Fibroblast of mammary gland (primary cell): ENCODE measurements at regions not wholly inside any gene's neighbourhood (a gene's known extent, or its start where the extent isn't known, plus 50 kb on each side); places are given as distances from the start of the nearest gene placed in this dataset.
"Not testable (repeated sequence)": the region's sequence is repeated elsewhere in the genome, so short reads cannot be mapped to it uniquely, and the experiment has no call there.

ENCODE experiments used
- DNase-seq: peaks from one replicate; pipeline ENCODE4 v3.0.0-alpha.2; 2010; ENCODE audit warnings: low read depth
- H3K4me3 ChIP-seq: 2 replicates; pipeline ENCODE4 v1.5.1; 2011; ENCODE audit warnings: low read depth, mild to moderate bottlenecking, low read length, moderate library complexity; ENCODE audit not compliant: control insufficient read depth
- CTCF ChIP-seq: conservative IDR thresholded peaks from 2 replicates; pipeline ENCODE4 v1.5.1; 2011; ENCODE audit warnings: low read depth, low read length, inconsistent platforms; ENCODE audit not compliant: control insufficient read depth, insufficient read depth

DNA sequence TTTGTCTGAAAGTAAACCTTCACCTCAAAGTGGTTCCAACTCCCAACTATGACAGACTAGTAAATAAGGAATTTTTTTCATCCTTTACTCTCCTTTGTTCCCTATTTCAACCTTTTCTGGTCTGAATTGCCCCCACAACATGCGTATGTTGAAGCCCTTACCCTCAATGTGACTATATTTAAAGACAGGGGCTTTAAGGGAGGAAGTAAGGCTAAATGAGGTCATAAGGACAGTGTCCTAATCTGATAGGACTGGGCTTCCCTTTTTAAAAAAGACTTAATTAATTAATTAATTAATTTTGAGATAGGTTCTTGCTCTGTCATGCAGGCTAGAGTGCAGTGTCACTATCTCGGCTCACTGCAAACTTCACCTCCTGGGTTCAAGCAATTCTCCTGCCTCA is 86.3 kb downstream of the VCPKMT start:
- DNase-seq = no peak
- H3K4me3 ChIP-seq = no peak overlapping the region
- TF ChIP-seq CTCF = no peak

- not testable (repeated sequence) for H3K4me3 ChIP-seq, DNase-seq
These were observed 85.5 kb downstream of the VCPKMT start for GRCh38 chr14:50030911-50031310.

DNA sequence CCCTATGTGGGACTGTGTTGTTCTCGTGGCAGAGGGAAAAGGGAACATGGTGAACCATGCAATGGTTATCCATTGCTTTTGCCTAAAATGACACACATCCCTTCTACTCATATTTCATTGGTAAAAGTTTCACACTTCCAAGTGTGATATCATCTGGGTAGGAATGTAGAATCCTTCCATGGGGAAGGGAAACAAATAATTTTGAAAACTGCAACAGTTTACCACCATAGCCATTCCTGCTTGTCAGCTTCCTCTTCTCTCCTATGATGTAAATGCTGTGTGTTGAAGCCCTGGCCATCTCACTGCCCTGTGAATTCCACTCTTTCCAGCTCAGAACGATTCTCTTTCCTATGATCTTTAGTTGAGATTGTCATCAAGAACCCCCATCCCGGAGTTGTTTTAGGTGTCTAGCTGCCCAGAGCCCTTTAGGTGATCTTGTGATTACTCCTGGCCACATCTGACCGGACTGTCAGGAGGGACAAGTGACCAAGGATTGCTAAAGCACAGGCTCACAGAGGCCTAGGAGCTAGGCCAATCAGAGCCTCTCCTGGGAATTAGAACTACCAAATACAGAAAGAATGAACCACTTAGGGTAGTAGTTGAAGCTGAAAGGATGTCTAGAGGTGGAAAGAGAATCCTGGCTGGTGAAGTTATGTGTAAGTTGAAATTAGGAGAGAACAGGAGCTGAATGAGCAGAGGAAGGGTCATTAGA is 84.6 kb downstream of the VCPKMT start:
- TF ChIP-seq CTCF = no peak
- H3K4me3 ChIP-seq = no peak overlapping the region
- peak; percentile 52 for DNase-seq

GRCh38 chr14:50032462-50033167 is 83.8 kb downstream of the VCPKMT start:
- H3K4me3 ChIP-seq, DNase-seq: not testable (repeated sequence)

- no peak for TF ChIP-seq CTCF
- DNase-seq = no peak
- no peak overlapping the region for H3K4me3 ChIP-seq
These were observed 81.2 kb downstream of the VCPKMT start for GRCh38 chr14:50035214-50035613.

DNA sequence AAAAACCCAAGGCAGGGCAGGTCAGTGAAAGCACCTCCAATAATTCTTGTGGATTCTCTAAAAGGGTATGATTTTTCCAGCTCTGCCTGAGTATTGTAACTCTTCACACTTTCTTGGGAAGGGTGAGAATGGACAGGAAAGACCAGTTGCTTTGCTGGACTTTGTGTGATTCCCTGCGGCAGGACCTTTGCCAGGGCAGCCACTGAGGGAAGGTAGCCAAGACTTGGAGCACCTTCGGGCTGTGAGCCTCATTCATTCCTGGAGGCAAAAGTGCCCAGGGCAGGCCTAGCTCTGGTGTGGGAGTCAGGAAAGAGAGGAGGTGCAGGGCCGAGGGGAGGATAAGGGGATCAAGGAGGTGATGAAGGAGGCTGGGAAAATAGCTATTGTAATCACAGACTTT is 80.2 kb downstream of the VCPKMT start:
- no peak for DNase-seq
- no peak overlapping the region for H3K4me3 ChIP-seq
- TF ChIP-seq CTCF = no peak

DNA sequence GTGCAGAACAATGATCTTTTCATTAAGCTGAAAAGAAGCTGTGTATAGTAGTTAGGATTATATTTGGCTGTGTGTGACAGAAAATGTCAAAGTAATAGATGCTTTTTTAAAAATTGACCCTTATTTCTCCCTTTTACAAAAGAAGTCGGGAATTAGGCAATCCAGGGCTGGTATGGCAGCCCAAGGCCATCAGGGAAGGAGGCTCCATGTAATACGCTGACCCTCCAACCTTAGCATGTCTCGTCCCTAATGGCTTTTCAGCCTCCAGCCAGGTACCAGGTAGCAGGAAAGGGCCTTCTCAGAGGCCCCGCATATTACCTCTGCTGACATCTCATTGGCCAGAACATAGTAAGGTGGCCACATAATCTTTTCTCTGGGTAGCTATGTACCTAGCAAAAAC is 79.7 kb downstream of the VCPKMT start:
- no peak for DNase-seq
- H3K4me3 ChIP-seq = no peak overlapping the region
- no peak for TF ChIP-seq CTCF

GRCh38 chr14:50037240-50037639 is 79.1 kb downstream of the VCPKMT start:
- H3K4me3 ChIP-seq = no peak overlapping the region
- no peak for DNase-seq
- no peak for TF ChIP-seq CTCF
